Stimulated activated CD8-positive, alpha-beta memory T cell treated with anti-CD3 and anti-CD28 coated beads, Interleukin-7, amount 100 ng/mL, for 1 hour (primary cell): ENCODE measurements at regions not wholly inside any gene's neighbourhood (a gene's known extent, or its start where the extent isn't known, plus 50 kb on each side); places are given as distances from the start of the nearest gene placed in this dataset.

ENCODE experiments used
- DNase-seq, 2 donors: peaks; one replicate each; pipeline ENCODE4 v3.0.0-alpha.2; 2020; ENCODE audit warnings: low read depth in 2 of 2

DNA sequence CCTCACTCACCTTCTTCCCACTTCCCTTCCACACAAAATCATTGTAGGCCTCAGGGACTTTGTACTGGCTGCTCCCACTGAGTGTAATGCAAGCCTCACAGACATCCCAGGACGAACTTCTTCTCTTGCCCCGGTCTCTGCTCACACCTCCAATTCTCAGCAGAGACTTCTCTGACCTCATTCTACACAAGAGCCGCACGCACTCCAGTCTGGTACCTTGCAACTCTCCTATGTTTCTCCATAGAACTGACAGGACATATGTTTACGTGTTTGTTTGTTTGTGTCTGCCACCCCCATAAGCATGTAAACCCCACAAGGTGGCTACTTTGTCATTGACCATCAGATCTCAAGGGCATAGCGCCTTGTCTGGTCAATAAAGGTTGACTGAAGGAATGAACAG, 350.8 kb downstream of the AJAP1 start:
- no peak for DNase-seq

- DNase-seq, result no peak
Observed at GRCh38 chr1:5002676-5003075, 348.3 kb downstream of the AJAP1 start.

DNA sequence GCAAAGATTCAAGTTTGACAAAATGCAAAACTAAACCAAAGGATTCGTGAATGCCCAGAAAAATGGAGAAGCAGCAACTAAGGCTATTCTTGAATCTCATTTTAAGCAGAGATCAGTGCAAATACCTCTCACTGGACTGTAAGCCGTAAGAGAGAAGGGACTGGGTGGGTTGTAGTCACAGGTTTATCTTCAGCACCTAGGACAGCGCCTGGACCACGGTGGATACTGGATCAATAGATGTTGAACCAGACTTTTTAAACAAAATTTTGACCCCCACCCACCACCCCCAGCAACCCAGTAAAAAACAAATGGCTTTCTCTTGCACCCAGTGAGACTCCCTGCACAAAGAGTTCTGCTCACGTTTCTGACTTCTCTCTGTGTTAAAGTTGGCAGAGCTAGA, 347.1 kb downstream of the AJAP1 start:
- DNase-seq, result no peak

- DNase-seq, result no peak
Observed at GRCh38 chr1:4986306-4986705, 331.9 kb downstream of the AJAP1 start.

GRCh38 chr1:4984841-4985240, 330.4 kb downstream of the AJAP1 start:
- no peak for DNase-seq

DNA sequence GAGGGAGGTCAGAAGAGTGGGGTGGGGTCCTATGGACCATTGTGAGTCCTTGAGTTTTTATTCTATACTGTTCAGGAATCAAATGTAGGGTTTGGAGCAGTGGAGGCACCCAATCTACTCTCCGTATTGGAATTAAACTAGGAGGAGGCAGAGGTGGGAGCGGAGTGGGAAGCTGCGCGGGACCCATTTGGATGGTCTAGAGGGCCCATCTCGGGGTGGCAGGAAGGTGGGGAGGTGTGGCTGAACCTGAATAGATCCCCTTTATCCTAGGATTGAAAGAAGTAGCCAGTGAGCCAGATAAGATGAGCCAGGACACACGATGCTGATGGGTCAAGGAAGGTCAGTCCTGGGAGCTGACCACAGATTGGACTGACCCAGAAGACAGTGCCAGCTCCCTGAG, 325.8 kb downstream of the AJAP1 start:
- no peak for DNase-seq

GRCh38 chr1:4978660-4979390, 324.4 kb downstream of the AJAP1 start:
- no peak for DNase-seq

DNA sequence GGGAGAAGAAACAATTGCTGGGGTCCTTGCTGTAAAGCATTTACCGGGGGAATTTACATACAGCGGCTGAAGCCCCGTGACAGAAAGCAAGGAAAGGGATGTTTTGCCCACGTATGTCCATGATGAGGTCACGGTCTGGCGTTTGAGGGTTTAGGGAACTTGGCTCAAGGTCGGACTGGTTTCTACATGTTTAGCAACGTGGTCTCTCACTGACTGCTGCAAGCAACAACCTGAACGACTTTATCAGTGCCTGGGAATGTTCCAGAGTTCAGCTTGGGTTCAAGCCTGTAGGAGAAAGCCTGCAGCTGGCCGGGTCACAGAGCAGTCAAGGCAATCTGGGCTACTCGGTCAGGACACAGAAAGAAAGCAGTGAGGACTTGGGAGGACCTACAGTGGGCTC, 323.3 kb downstream of the AJAP1 start:
- no peak for DNase-seq

DNA sequence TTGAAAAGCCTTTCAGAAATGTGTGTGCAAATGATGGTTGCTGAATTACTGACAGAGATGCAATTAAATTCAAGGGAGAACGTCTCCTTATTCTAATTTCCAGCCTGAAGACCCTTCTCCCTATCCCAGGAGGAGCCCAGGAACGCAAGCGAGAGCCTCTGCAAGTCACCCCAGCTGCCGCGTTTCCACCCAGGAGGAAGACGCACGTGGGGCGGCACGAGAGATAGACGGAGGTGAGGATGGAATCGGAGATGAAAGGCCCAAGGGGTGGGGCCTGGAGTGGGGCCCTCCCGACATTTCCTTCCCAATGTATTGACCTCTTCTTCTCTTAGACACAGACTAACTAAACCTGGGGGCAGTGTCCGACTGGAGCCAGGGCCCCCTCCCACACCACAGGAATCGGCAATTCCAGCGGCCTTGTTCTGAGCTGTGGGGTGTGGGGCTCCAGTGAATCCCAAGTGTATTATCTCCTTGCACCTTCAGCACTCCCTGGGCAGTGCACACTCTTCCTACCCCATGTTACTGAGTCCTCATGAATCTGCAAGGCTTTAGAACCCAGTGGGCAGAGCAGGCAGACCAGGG, 322.5 kb downstream of the AJAP1 start:
- no peak for DNase-seq

GRCh38 chr1:4975856-4976255, 321.4 kb downstream of the AJAP1 start:
- DNase-seq, result no peak

DNA sequence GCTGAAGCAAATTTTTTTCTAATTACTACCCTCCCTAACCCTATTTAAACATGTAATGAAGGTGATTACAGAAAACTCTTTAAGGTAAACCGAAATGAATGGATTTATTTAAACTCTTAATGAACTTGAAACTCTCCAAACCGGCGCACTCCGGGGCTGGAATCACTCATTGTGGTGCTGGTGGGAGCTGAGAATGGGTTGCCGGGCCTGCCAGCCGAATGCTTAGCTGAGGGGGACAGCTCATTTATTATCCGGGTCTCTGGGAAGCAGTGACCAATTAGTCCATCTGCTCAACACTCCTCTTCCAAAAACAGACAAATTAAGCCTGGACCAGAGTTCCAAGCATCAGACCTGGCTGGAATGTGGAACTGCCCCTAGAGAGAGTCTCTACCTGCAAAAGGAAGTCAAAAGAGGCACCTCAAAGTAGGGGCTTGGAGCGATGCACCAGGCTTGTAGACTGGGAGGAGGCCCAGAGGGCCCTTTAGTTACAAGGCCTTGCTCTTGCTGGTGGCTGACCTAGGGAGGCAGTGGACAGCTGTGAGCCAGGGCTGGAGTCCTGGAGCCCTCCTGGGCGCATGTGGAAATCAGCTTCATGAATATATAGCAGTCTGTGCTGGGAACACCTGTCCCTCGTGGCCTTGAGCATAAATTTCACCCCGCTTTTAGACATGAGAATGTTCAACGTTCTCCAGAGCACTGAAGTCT, 320.7 kb downstream of the AJAP1 start:
- DNase-seq, result no peak

DNA sequence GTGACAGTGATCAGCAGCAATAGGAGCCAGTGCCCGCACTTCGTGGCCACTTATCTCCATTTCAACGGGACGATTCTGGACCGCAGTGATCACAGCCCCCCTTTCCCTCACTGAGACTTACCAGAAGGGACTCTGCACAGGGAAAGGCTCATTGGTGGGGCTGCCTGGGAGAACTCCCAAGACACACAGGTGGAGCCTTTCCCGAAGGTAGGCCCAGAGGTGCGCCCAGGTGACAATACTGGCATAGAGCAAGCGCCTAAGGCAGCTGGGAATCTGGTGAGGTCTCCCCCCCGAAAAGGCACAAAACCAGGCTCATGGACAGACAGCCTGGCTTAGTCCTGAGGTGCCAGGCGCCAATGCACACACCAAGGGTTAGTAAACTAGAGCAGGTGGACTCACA, 318.9 kb downstream of the AJAP1 start:
- no peak for DNase-seq

DNA sequence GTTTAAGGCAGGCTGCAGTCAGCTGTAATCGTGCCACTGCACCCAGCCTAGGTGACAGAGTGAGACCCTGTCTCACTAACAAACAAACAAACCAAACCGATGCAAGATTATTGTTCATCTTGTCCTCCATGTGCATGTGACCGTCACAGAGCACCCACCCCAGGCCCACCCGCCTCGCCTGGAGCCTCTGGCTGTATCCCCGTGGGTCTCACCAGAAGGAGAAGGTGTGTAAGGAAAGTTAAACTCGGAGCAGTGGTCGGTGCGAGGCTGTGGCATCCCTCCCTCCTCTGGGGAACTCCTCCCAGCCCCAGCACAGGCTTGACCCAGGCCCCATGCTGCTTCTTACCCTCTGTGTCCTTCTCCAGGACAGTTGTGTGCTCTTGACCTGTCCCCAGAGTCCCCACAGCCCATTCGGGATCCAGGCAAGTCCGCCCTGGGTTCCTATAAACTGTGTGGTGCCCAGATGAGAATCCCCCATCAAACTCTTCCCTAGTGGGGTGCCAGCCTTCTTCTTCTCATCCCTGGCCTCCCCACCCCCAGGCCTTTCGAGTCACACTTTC, 318.4 kb downstream of the AJAP1 start:
- DNase-seq, result no peak

DNA sequence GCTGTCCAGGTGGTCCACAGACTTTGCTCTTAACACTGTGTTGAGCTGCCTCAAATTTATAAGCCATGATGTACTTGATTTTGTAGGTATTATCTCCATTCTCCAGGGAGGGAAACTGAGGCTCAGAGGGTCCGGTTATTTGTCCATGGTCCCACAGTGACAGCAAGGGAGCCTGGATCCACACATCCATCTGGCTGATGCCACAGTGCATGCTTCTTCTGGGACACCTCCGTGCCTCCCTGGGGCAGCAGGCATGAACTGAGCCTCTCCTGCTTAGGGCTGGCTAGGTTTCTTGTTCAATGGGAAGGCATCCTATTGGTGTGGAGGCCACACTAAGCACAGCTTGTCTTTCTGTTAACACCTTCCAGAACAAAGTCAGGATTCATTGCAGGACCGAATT, 317.3 kb downstream of the AJAP1 start:
- DNase-seq, result no peak

GRCh38 chr1:4970532-4970931, 316.1 kb downstream of the AJAP1 start:
- DNase-seq, result no peak

DNA sequence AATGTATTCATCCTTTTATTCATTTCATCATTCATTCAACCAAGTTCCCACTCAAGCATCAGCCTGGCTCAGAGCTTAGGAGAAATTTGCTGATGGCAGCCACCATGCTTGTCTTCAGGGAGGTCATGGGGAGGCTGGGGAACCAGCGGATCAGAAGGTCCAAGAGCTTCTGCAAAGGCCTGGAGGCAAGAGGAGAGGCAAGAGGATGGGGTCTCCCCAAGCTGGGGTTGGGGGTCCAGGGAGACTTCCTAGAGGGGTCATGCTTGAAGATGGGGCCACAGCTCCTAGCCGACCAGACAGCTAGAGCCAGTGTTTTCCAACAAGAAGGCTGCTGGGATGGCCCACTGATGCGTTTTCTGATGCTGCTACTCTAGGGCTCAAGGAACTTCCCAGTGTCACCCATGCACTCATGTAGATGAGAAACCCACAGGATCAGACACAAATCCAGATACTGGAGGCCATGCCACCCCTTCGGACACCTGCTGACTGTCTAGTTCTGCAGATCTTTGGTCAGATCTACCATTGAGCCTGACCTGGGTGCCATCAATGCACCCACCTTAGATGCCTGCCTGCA, 315.2 kb downstream of the AJAP1 start:
- DNase-seq, result no peak

- no peak for DNase-seq
Observed at GRCh38 chr1:4965346-4966075, 311.1 kb downstream of the AJAP1 start.

DNA sequence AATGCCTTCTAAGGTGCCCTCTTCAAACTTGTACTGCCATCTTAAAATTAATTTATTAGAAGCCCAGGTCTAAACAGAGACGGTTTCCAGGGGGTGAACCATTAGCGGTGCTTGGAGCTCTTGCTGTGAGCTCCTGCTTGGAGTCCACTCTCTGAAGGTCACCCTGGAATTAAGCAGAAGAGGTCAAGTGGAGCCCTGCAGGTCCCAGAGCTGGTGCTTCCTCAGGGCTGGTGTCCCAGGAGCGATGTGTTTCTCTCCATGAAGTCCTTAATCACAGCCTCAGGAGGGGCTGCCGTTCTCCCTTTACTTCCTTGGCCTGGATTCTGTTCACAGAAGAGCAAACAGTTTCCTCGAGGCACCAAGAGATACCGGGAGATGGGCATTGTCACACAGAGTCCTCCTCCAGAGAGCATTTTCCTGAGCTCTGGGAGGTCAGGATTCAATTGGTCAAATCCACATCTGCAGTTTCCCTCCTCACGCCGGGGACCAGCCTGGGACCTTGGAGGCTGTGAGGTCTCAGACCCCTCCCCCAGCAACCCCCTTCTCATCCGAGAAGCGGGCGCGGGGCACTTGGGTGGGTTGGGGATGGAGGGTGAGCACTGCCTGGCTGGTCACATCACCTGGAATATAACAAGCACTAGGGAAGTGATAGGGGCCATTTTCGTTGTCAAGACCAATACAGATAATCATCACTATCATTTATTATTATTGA, 310.4 kb downstream of the AJAP1 start:
- no peak for DNase-seq

- no peak for DNase-seq
Observed at GRCh38 chr1:4963251-4963650, 308.8 kb downstream of the AJAP1 start.

DNA sequence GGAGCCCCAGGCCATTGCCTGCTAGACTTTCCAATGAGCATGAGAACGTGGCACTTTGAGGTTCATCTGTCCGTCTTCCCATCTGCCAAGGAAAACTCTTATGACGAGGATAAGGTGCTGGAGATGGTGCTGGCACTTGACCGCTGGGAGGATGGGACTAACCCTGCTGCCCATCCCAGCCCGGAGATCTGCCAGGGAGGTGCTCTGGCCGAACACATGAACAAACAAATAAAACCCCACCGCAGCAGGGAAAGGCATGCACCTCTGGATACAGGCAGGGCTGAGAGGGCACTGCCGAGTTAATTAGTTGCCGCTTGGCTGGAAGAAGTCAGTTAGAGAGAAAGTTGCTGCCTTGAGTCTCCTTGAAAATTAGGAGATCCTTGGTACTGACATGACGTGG, 308.4 kb downstream of the AJAP1 start:
- DNase-seq, result no peak

GRCh38 chr1:4961935-4962645, 307.7 kb downstream of the AJAP1 start:
- no peak for DNase-seq
